Liver (tissue), 2 donors: ENCODE measurements at regions not wholly inside any gene's neighbourhood (a gene's known extent, or its start where the extent isn't known, plus 50 kb on each side); places are given as distances from the start of the nearest gene placed in this dataset.

ENCODE experiments used
- JUND ChIP-seq, 2 donors: IDR thresholded peaks; 2 replicates each; pipeline ENCODE4 v1.6.1; 2016; ENCODE audit warnings: antibody characterized with exemption in 2 of 2
- RAD21 ChIP-seq, 2 donors: IDR thresholded peaks; 2 replicates each; pipeline ENCODE4 v1.6.1; 2016; ENCODE audit warnings: antibody characterized with exemption in 2 of 2, mild to moderate bottlenecking in 2 of 2
- TAF1 ChIP-seq: conservative IDR thresholded peaks from 2 replicates; pipeline ENCODE4 v1.6.1; 2016; ENCODE audit warnings: antibody characterized with exemption, mild to moderate bottlenecking
- YY1 ChIP-seq: IDR thresholded peaks from 2 replicates; pipeline ENCODE4 v1.6.1; 2016; ENCODE audit warnings: antibody characterized with exemption, mild to moderate bottlenecking
- TF ChIP-seq, protein P1 (sequence below): IDR thresholded peaks from 2 replicates; pipeline ENCODE4 v1.6.1; 2016; ENCODE audit warnings: antibody characterized with exemption, mild to moderate bottlenecking
- donor health status: healthy.

DNA sequence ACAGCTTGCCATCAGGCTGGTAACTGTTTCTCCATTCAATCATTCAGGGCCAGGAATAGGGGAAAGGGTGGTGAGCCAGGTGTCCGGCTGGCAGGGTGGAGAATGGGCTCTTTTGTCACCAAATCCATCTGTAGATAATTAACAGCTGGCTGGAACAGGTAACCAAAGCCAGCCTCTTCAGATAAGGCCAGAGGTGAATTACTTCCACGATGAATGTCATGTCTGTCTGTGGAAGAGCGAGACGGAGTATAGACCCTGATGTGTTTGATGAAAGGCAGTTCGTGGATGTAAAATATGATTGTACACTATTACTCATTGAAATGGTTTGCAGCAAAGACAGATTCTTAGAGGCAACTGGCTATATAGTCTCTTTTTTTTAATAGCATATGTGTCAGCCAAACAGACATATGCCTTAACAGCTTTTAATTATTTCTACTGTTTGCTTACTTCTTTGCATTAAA is 149.8 kb downstream of the KLF6 start:
- TF ChIP-seq YY1 (no peak), RAD21 (IDR thresholded peaks at IDR 0.05) (no peak), JUND (IDR thresholded peaks at IDR 0.05) (no peak), TAF1 (no peak)
- TF ChIP-seq, protein P1, sequence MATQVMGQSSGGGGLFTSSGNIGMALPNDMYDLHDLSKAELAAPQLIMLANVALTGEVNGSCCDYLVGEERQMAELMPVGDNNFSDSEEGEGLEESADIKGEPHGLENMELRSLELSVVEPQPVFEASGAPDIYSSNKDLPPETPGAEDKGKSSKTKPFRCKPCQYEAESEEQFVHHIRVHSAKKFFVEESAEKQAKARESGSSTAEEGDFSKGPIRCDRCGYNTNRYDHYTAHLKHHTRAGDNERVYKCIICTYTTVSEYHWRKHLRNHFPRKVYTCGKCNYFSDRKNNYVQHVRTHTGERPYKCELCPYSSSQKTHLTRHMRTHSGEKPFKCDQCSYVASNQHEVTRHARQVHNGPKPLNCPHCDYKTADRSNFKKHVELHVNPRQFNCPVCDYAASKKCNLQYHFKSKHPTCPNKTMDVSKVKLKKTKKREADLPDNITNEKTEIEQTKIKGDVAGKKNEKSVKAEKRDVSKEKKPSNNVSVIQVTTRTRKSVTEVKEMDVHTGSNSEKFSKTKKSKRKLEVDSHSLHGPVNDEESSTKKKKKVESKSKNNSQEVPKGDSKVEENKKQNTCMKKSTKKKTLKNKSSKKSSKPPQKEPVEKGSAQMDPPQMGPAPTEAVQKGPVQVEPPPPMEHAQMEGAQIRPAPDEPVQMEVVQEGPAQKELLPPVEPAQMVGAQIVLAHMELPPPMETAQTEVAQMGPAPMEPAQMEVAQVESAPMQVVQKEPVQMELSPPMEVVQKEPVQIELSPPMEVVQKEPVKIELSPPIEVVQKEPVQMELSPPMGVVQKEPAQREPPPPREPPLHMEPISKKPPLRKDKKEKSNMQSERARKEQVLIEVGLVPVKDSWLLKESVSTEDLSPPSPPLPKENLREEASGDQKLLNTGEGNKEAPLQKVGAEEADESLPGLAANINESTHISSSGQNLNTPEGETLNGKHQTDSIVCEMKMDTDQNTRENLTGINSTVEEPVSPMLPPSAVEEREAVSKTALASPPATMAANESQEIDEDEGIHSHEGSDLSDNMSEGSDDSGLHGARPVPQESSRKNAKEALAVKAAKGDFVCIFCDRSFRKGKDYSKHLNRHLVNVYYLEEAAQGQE: no peak
